Activated T-cell treated with anti-CD3 and anti-CD28 coated beads, Interleukin-2, amount 50 U/mL, for 4 hours (primary cell): ENCODE measurements at regions not wholly inside any gene's neighbourhood (a gene's known extent, or its start where the extent isn't known, plus 50 kb on each side); places are given as distances from the start of the nearest gene placed in this dataset.
"Not testable (repeated sequence)": the region's sequence is repeated elsewhere in the genome, so short reads cannot be mapped to it uniquely, and the experiment has no call there.

Source experiments
- ATAC-seq, 2 donors: fragments of 200-7000 bp; cut with Tn5 transposase; one replicate each; pipeline ENCODE4 v1.10.0; 2021
- DNase-seq: peaks from one replicate; pipeline ENCODE4 v3.0.0-alpha.2; 2020
- H3K27me3 Mint-ChIP-seq: one replicate; pipeline ENCODE4 v1.8.0; 2021; ENCODE audit warnings: low read depth, mixed read lengths
- H3K36me3 Mint-ChIP-seq: one replicate; pipeline ENCODE4 v1.8.0; 2022; ENCODE audit warnings: mixed read lengths; ENCODE audit not compliant: insufficient read depth
- H3K4me1 Mint-ChIP-seq: one replicate; pipeline ENCODE4 v1.8.0; 2021; ENCODE audit warnings: low read depth, mixed read lengths
- H3K4me3 Mint-ChIP-seq: one replicate; pipeline ENCODE4 v1.8.0; 2021; ENCODE audit warnings: mild to moderate bottlenecking, moderate library complexity, mixed read lengths
- H3K9me3 Mint-ChIP-seq: one replicate; pipeline ENCODE4 v1.8.0; 2021; ENCODE audit warnings: mixed read lengths

- no peaks in the 10 kb centered on the region for H3K36me3 Mint-ChIP-seq
- H3K4me3 Mint-ChIP-seq: no peak overlapping the region
- ATAC-seq (no peak), DNase-seq (no peak)
- peaks cover 6% of the 10 kb centered on the region for H3K27me3 Mint-ChIP-seq
- H3K9me3 Mint-ChIP-seq: no peaks in the 10 kb centered on the region
- H3K4me1 Mint-ChIP-seq: no peaks in the 10 kb centered on the region
Observed at GRCh38 chr13:47705185-47705584, 295.9 kb downstream of the SUCLA2 start.

DNA sequence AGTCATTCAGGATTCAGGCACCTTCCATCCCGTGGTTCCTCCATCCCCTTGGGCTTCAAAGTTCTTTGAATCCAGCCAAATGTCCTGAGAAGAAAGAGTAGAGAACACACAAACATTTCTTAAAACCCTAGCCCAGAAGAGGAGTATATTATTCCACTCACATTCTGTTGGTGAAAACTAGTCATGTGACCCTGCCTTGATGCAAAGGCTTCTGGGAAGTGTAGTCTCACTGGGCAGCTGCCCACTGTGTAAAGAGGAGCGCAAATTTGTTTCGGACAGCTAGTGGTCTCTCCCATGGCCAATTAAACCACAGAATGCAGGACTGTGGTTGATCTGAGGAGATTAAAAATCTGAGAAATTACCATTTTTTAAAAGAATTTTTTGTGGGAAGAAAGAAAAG, 304.4 kb downstream of the SUCLA2 start:
- H3K9me3 Mint-ChIP-seq: no peaks in the 10 kb centered on the region
- DNase-seq: no peak
- no peak for ATAC-seq
- no peak overlapping the region for H3K4me3 Mint-ChIP-seq
- no peaks in the 10 kb centered on the region for H3K36me3 Mint-ChIP-seq
- no peaks in the 10 kb centered on the region for H3K4me1 Mint-ChIP-seq
- H3K27me3 Mint-ChIP-seq: peaks cover 3% of the 10 kb centered on the region

DNA sequence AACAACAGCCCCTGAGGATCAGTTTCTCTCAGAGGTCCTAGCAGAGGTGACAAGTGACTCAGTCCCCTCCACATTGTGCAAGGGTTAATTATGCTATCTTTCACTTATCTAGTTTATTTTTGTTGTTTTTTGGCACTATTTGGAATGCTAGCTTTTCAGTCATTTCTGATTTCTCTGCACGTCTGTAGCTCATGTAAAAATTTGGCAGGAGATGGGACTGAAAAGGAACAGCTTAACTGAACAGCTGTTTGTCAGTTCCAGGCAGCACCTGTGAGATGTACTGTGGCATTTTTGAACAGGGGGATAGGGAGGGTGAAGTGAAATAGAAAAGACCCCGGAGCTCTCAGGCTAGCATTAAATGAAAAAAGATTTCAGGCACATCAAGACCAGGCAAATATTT, 313.5 kb downstream of the SUCLA2 start:
- no peak overlapping the region for H3K4me3 Mint-ChIP-seq
- ATAC-seq: no peak
- DNase-seq: no peak
- no peaks in the 10 kb centered on the region for H3K36me3 Mint-ChIP-seq
- no peaks in the 10 kb centered on the region for H3K9me3 Mint-ChIP-seq
- no peaks in the 10 kb centered on the region for H3K27me3 Mint-ChIP-seq
- no peaks in the 10 kb centered on the region for H3K4me1 Mint-ChIP-seq

DNA sequence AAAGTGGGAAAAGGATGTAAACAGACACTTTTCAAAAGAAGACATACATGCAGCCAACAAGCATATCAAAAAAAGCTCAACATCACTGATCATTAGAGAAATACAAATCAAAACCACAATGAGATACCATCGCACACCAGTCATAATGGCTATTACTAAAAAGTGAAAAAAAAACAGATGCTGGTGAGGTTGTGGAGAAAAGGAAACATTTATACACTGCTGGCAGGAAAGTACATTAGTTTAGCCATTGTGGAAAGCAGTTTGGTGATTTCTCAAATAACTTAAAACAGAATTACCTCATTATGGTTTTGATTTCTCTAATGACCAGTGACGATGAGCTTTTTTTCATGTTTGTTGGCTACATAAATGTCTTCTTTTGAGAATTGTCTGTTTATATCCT, 315.9 kb downstream of the SUCLA2 start:
- H3K36me3 Mint-ChIP-seq, DNase-seq, H3K4me3 Mint-ChIP-seq, H3K27me3 Mint-ChIP-seq, H3K4me1 Mint-ChIP-seq, H3K9me3 Mint-ChIP-seq, ATAC-seq: not testable (repeated sequence)

DNA sequence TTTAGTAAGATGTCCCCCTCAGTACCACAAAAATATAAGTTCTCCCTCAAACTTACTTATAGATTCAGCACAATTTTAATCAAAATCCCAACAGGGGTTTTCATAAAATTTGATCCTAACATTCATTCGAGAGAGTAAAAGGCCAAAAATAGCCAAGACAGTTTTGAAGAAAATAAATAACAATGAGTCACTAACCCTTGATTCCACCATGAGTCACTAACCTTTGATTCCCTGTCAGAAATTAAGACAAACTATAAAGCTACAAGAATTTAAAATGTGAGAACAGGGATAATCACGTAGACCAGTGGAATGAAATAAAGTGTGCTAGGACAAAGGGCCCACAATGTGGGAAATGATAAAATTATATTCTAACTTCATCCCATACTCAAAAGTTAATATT, 320.3 kb downstream of the SUCLA2 start:
- no peak for ATAC-seq
- H3K27me3 Mint-ChIP-seq: no peaks in the 10 kb centered on the region
- H3K4me1 Mint-ChIP-seq: no peaks in the 10 kb centered on the region
- no peak for DNase-seq
- H3K4me3 Mint-ChIP-seq: no peak overlapping the region
- no peaks in the 10 kb centered on the region for H3K9me3 Mint-ChIP-seq
- H3K36me3 Mint-ChIP-seq: no peaks in the 10 kb centered on the region

- no peak overlapping the region for H3K4me3 Mint-ChIP-seq
Observed at GRCh38 chr13:47679401-47679800, 321.7 kb downstream of the SUCLA2 start.

GRCh38 chr13:47678201-47678968, 322.7 kb downstream of the SUCLA2 start:
- no peak for DNase-seq
- H3K27me3 Mint-ChIP-seq: peaks cover 3% of the 10 kb centered on the region
- no peak overlapping the region for H3K4me3 Mint-ChIP-seq
- no peak for ATAC-seq
- no peaks in the 10 kb centered on the region for H3K4me1 Mint-ChIP-seq
- no peaks in the 10 kb centered on the region for H3K36me3 Mint-ChIP-seq
- H3K9me3 Mint-ChIP-seq: no peaks in the 10 kb centered on the region

More at GRCh38 chr13:47679401-47679800, 321.7 kb downstream of the SUCLA2 start:
- no peak for ATAC-seq
- H3K36me3 Mint-ChIP-seq: no peaks in the 10 kb centered on the region
- H3K9me3 Mint-ChIP-seq: no peaks in the 10 kb centered on the region
- H3K4me1 Mint-ChIP-seq: no peaks in the 10 kb centered on the region
- H3K27me3 Mint-ChIP-seq: peaks cover 3% of the 10 kb centered on the region
- no peak for DNase-seq

DNA sequence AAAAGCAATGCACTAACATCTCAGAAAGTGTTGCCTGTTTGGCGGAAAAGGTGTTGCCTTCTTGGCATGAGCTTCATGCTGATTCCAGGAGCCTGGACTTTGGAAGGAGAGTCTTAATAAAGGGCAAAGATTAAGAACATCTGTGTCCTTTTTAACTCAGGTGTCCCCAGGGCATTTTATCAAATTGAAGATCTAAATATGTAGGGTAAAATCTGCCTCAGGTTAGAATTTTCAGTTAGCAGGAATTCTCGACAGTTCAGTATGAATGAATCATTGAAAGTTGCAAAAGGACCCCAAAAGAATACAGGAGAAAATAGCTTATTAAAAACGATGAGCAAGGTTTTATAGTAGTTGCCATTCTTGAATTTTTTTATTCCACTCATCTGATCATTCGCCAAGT, 325.2 kb downstream of the SUCLA2 start:
- no peaks in the 10 kb centered on the region for H3K36me3 Mint-ChIP-seq
- H3K9me3 Mint-ChIP-seq: no peaks in the 10 kb centered on the region
- H3K4me3 Mint-ChIP-seq: no peak overlapping the region
- DNase-seq (no peak), ATAC-seq (no peak)
- H3K4me1 Mint-ChIP-seq: no peaks in the 10 kb centered on the region
- H3K27me3 Mint-ChIP-seq: peaks cover 3% of the 10 kb centered on the region

- Mint-ChIP-seq H3K9me3 (no peaks in the 10 kb centered on the region), H3K27me3 (peaks cover 3% of the 10 kb centered on the region), H3K36me3 (no peaks in the 10 kb centered on the region), H3K4me1 (no peaks in the 10 kb centered on the region), H3K4me3 (no peak overlapping the region)
- DNase-seq (no peak), ATAC-seq (no peak)
Observed at GRCh38 chr13:47673009-47673850, 327.8 kb downstream of the SUCLA2 start.

DNA sequence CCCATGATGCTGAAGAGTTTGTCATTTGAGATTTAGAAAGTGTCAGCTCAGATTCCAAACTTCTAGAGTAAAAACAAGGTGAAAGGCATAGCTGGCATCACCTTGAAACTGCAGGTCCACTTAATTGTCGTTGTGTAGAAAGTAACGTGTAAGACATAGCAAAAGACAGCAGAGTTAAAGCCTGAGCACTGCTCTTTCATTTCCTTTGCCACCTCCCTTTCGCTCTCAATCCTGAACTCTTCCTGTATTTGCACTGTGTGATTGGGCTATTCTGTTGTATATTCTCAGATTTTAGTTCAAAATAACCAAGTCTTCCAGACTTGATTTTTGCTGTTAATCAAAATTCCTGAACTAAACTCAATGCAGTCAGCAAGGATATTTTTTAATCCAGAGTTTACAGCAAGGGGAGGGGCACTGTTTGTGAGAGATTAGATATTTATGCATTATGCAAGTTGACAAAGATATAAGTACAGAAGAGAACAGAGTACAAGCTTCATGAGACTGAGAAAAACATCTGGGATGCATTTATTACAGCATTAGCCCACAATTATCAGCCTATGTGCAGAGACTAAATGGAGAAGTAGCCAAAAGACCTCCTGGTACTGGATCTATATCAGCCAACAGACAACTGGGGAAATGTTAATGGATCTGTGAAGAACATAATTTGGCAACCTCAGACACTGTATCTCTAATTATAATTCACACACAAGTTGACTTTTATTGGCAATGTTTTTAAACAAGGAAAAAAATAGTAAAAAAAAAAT, 328.6 kb downstream of the SUCLA2 start:
- peaks cover 5% of the 10 kb centered on the region for H3K27me3 Mint-ChIP-seq
- H3K4me1 Mint-ChIP-seq: no peaks in the 10 kb centered on the region
- DNase-seq: no peak
- peaks cover 3% of the 10 kb centered on the region for H3K9me3 Mint-ChIP-seq
- H3K4me3 Mint-ChIP-seq: no peak overlapping the region
- H3K36me3 Mint-ChIP-seq: no peaks in the 10 kb centered on the region
- ATAC-seq: no peak

- no peak overlapping the region for H3K4me3 Mint-ChIP-seq
- H3K4me1 Mint-ChIP-seq: no peaks in the 10 kb centered on the region
- peaks cover 5% of the 10 kb centered on the region for H3K27me3 Mint-ChIP-seq
- H3K36me3 Mint-ChIP-seq: no peaks in the 10 kb centered on the region
- DNase-seq (no peak), ATAC-seq (no peak)
- H3K9me3 Mint-ChIP-seq: peaks cover 3% of the 10 kb centered on the region
Observed at GRCh38 chr13:47671776-47672175, 329.3 kb downstream of the SUCLA2 start.

GRCh38 chr13:47665043-47665442, 336.0 kb downstream of the SUCLA2 start:
- no peak overlapping the region for H3K4me3 Mint-ChIP-seq
- H3K36me3 Mint-ChIP-seq: no peaks in the 10 kb centered on the region
- DNase-seq: no peak
- peaks cover 4% of the 10 kb centered on the region for H3K27me3 Mint-ChIP-seq
- H3K9me3 Mint-ChIP-seq: peaks cover 6% of the 10 kb centered on the region
- ATAC-seq: no peak
- H3K4me1 Mint-ChIP-seq: no peaks in the 10 kb centered on the region

DNA sequence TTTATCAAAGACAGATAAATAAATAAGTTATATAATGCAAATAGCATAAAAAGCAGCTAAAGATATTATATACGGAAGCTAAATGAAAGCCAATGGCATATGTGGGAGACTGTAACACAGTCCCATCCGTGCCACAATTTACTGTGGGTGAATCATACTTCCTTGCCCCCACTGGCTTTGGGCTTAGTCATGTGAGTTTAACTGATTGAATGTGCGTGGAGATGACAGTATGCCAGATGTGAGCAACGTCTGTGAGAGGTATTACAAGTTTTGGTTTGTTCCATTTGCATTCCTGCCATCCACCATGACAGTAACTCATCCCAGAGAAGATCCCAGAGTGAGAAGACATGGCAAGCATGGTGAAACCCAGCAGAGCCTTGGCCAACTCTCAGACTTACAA, 340.0 kb downstream of the SUCLA2 start:
- DNase-seq (no peak), ATAC-seq (no peak)
- no peaks in the 10 kb centered on the region for H3K36me3 Mint-ChIP-seq
- H3K4me3 Mint-ChIP-seq: no peak overlapping the region
- peaks cover 8% of the 10 kb centered on the region for H3K9me3 Mint-ChIP-seq
- peaks cover 2% of the 10 kb centered on the region for H3K27me3 Mint-ChIP-seq
- no peaks in the 10 kb centered on the region for H3K4me1 Mint-ChIP-seq

- Mint-ChIP-seq H3K36me3 (no peaks in the 10 kb centered on the region), H3K4me1 (no peaks in the 10 kb centered on the region), H3K4me3 (no peak overlapping the region), H3K27me3 (no peaks in the 10 kb centered on the region), H3K9me3 (peaks cover 8% of the 10 kb centered on the region)
- ATAC-seq (no peak), DNase-seq (no peak)
Observed at GRCh38 chr13:47656651-47657050, 344.4 kb downstream of the SUCLA2 start.
